ENCODE measurements at regions not wholly inside any gene's neighbourhood (a gene's known extent, or its start where the extent isn't known, plus 50 kb on each side); places are given as distances from the start of the nearest gene placed in this dataset.

- H3K27me3 ChIP-seq (ENCODE audit: control insufficient read depth in 2 of 2, insufficient read depth in 2 of 2, low read length in 2 of 2): no peaks in the 10 kb centered on the region
These were observed 245.3 kb downstream of the TBXT start for GRCh38 chr6:165922309-165922794.

GRCh38 chr6:165920896-165921671, 246.6 kb downstream of the TBXT start:
- Histone ChIP-seq H3K27me3 (ENCODE audit: control insufficient read depth in 2 of 2, insufficient read depth in 2 of 2, low read length in 2 of 2) (no peaks in the 10 kb centered on the region), H3K4me1 (ENCODE audit: control insufficient read depth in 2 of 2, insufficient read depth in 2 of 2, low read length in 2 of 2) (no peaks in the 10 kb centered on the region), H3K4me3 (ENCODE audit: low read length in 2 of 2) (no peak overlapping the region), H3K9ac (ENCODE audit: low read depth in 1 of 2, low read length in 2 of 2) (no peak overlapping the region), H3K27ac (ENCODE audit: low read depth in 2 of 2, low read length in 2 of 2) (no peak overlapping the region), H3K36me3 (ENCODE audit: control insufficient read depth in 2 of 2, insufficient read depth in 2 of 2, low read length in 2 of 2) (no peaks in the 10 kb centered on the region), H3K9me3 (ENCODE audit: control insufficient read depth in 2 of 2, low read length in 2 of 2) (no peaks in the 10 kb centered on the region)

More at GRCh38 chr6:165922309-165922794, 245.3 kb downstream of the TBXT start:
- no peaks in the 10 kb centered on the region for H3K4me1 ChIP-seq (ENCODE audit: control insufficient read depth in 2 of 2, insufficient read depth in 2 of 2, low read length in 2 of 2)
- H3K27ac ChIP-seq (ENCODE audit: low read depth in 2 of 2, low read length in 2 of 2): no peak overlapping the region
- H3K4me3 ChIP-seq (ENCODE audit: low read length in 2 of 2): no peak overlapping the region
- H3K36me3 ChIP-seq (ENCODE audit: control insufficient read depth in 2 of 2, insufficient read depth in 2 of 2, low read length in 2 of 2): no peaks in the 10 kb centered on the region
- H3K9ac ChIP-seq (ENCODE audit: low read depth in 1 of 2, low read length in 2 of 2): no peak overlapping the region
- H3K9me3 ChIP-seq (ENCODE audit: control insufficient read depth in 2 of 2, low read length in 2 of 2): no peaks in the 10 kb centered on the region

- no peak overlapping the region for H3K27ac ChIP-seq (ENCODE audit: low read depth in 2 of 2, low read length in 2 of 2)
- no peaks in the 10 kb centered on the region for H3K9me3 ChIP-seq (ENCODE audit: control insufficient read depth in 2 of 2, low read length in 2 of 2)
- no peak overlapping the region for H3K9ac ChIP-seq (ENCODE audit: low read depth in 1 of 2, low read length in 2 of 2)
- no peaks in the 10 kb centered on the region for H3K36me3 ChIP-seq (ENCODE audit: control insufficient read depth in 2 of 2, insufficient read depth in 2 of 2, low read length in 2 of 2)
- no peaks in the 10 kb centered on the region for H3K27me3 ChIP-seq (ENCODE audit: control insufficient read depth in 2 of 2, insufficient read depth in 2 of 2, low read length in 2 of 2)
- H3K4me1 ChIP-seq (ENCODE audit: control insufficient read depth in 2 of 2, insufficient read depth in 2 of 2, low read length in 2 of 2): no peaks in the 10 kb centered on the region
- no peak overlapping the region for H3K4me3 ChIP-seq (ENCODE audit: low read length in 2 of 2)
These were observed 250.1 kb downstream of the TBXT start for GRCh38 chr6:165917576-165917975.

- Histone ChIP-seq H3K9me3 (ENCODE audit: control insufficient read depth in 2 of 2, low read length in 2 of 2) (no peaks in the 10 kb centered on the region), H3K4me1 (ENCODE audit: control insufficient read depth in 2 of 2, insufficient read depth in 2 of 2, low read length in 2 of 2) (no peaks in the 10 kb centered on the region), H3K9ac (ENCODE audit: low read depth in 1 of 2, low read length in 2 of 2) (no peak overlapping the region), H3K27ac (ENCODE audit: low read depth in 2 of 2, low read length in 2 of 2) (no peak overlapping the region), H3K4me3 (ENCODE audit: low read length in 2 of 2) (no peak overlapping the region), H3K27me3 (ENCODE audit: control insufficient read depth in 2 of 2, insufficient read depth in 2 of 2, low read length in 2 of 2) (no peaks in the 10 kb centered on the region), H3K36me3 (ENCODE audit: control insufficient read depth in 2 of 2, insufficient read depth in 2 of 2, low read length in 2 of 2) (no peaks in the 10 kb centered on the region)
These were observed 252.2 kb upstream of the PDE10A start for GRCh38 chr6:165915022-165915770.

GRCh38 chr6:165913676-165914570, 250.9 kb upstream of the PDE10A start:
- Histone ChIP-seq H3K9me3 (ENCODE audit: control insufficient read depth in 2 of 2, low read length in 2 of 2) (no peaks in the 10 kb centered on the region), H3K4me3 (ENCODE audit: low read length in 2 of 2) (no peak overlapping the region), H3K27me3 (ENCODE audit: control insufficient read depth in 2 of 2, insufficient read depth in 2 of 2, low read length in 2 of 2) (no peaks in the 10 kb centered on the region), H3K9ac (ENCODE audit: low read depth in 1 of 2, low read length in 2 of 2) (no peak overlapping the region), H3K4me1 (ENCODE audit: control insufficient read depth in 2 of 2, insufficient read depth in 2 of 2, low read length in 2 of 2) (no peaks in the 10 kb centered on the region), H3K27ac (ENCODE audit: low read depth in 2 of 2, low read length in 2 of 2) (no peak overlapping the region), H3K36me3 (ENCODE audit: control insufficient read depth in 2 of 2, insufficient read depth in 2 of 2, low read length in 2 of 2) (no peaks in the 10 kb centered on the region)

GRCh38 chr6:165910184-165910966, 247.3 kb upstream of the PDE10A start:
- no peak overlapping the region for H3K4me3 ChIP-seq (ENCODE audit: low read length in 2 of 2)
- H3K27me3 ChIP-seq (ENCODE audit: control insufficient read depth in 2 of 2, insufficient read depth in 2 of 2, low read length in 2 of 2): no peaks in the 10 kb centered on the region
- no peak overlapping the region for H3K27ac ChIP-seq (ENCODE audit: low read depth in 2 of 2, low read length in 2 of 2)
- no peaks in the 10 kb centered on the region for H3K4me1 ChIP-seq (ENCODE audit: control insufficient read depth in 2 of 2, insufficient read depth in 2 of 2, low read length in 2 of 2)
- H3K9me3 ChIP-seq (ENCODE audit: control insufficient read depth in 2 of 2, low read length in 2 of 2): no peaks in the 10 kb centered on the region
- H3K9ac ChIP-seq (ENCODE audit: low read depth in 1 of 2, low read length in 2 of 2): no peak overlapping the region
- H3K36me3 ChIP-seq (ENCODE audit: control insufficient read depth in 2 of 2, insufficient read depth in 2 of 2, low read length in 2 of 2): no peaks in the 10 kb centered on the region

GRCh38 chr6:165906736-165907135, 243.7 kb upstream of the PDE10A start:
- no peaks in the 10 kb centered on the region for H3K4me1 ChIP-seq (ENCODE audit: control insufficient read depth in 2 of 2, insufficient read depth in 2 of 2, low read length in 2 of 2)
- no peaks in the 10 kb centered on the region for H3K36me3 ChIP-seq (ENCODE audit: control insufficient read depth in 2 of 2, insufficient read depth in 2 of 2, low read length in 2 of 2)
- H3K27ac ChIP-seq (ENCODE audit: low read depth in 2 of 2, low read length in 2 of 2): no peak overlapping the region
- H3K4me3 ChIP-seq (ENCODE audit: low read length in 2 of 2): no peak overlapping the region
- H3K27me3 ChIP-seq (ENCODE audit: control insufficient read depth in 2 of 2, insufficient read depth in 2 of 2, low read length in 2 of 2): no peaks in the 10 kb centered on the region
- no peak overlapping the region for H3K9ac ChIP-seq (ENCODE audit: low read depth in 1 of 2, low read length in 2 of 2)
- no peaks in the 10 kb centered on the region for H3K9me3 ChIP-seq (ENCODE audit: control insufficient read depth in 2 of 2, low read length in 2 of 2)

GRCh38 chr6:165905744-165906143, 242.7 kb upstream of the PDE10A start:
- Histone ChIP-seq H3K9ac (ENCODE audit: low read depth in 1 of 2, low read length in 2 of 2) (no peak overlapping the region), H3K27ac (ENCODE audit: low read depth in 2 of 2, low read length in 2 of 2) (no peak overlapping the region), H3K27me3 (ENCODE audit: control insufficient read depth in 2 of 2, insufficient read depth in 2 of 2, low read length in 2 of 2) (no peaks in the 10 kb centered on the region), H3K36me3 (ENCODE audit: control insufficient read depth in 2 of 2, insufficient read depth in 2 of 2, low read length in 2 of 2) (no peaks in the 10 kb centered on the region), H3K4me3 (ENCODE audit: low read length in 2 of 2) (no peak overlapping the region), H3K9me3 (ENCODE audit: control insufficient read depth in 2 of 2, low read length in 2 of 2) (no peaks in the 10 kb centered on the region), H3K4me1 (ENCODE audit: control insufficient read depth in 2 of 2, insufficient read depth in 2 of 2, low read length in 2 of 2) (no peaks in the 10 kb centered on the region)

- H3K4me1 ChIP-seq (ENCODE audit: control insufficient read depth in 2 of 2, insufficient read depth in 2 of 2, low read length in 2 of 2): no peaks in the 10 kb centered on the region
- no peaks in the 10 kb centered on the region for H3K27me3 ChIP-seq (ENCODE audit: control insufficient read depth in 2 of 2, insufficient read depth in 2 of 2, low read length in 2 of 2)
- no peaks in the 10 kb centered on the region for H3K9me3 ChIP-seq (ENCODE audit: control insufficient read depth in 2 of 2, low read length in 2 of 2)
- no peaks in the 10 kb centered on the region for H3K36me3 ChIP-seq (ENCODE audit: control insufficient read depth in 2 of 2, insufficient read depth in 2 of 2, low read length in 2 of 2)
- H3K9ac ChIP-seq (ENCODE audit: low read depth in 1 of 2, low read length in 2 of 2): no peak overlapping the region
- no peak overlapping the region for H3K4me3 ChIP-seq (ENCODE audit: low read length in 2 of 2)
- H3K27ac ChIP-seq (ENCODE audit: low read depth in 2 of 2, low read length in 2 of 2): no peak overlapping the region
These were observed 237.9 kb upstream of the PDE10A start for GRCh38 chr6:165900970-165901369.

Measured in mucosa of rectum (tissue), 2 donors.